ENCODE measurements at regions not wholly inside any gene's neighbourhood (a gene's known extent, or its start where the extent isn't known, plus 50 kb on each side); places are given as distances from the start of the nearest gene placed in this dataset.

GRCh38 chr12:132384916-132385774 is 55.8 kb upstream of the GALNT9 start:
- POLR2A ChIA-PET = no interaction called here
- H3K36me3 Mint-ChIP-seq = no peaks in the 10 kb centered on the region
- no peak overlapping the region for H3K4me3 Mint-ChIP-seq
- DNase-seq = no peak
- no peak overlapping the region for H3K27ac Mint-ChIP-seq
- no peaks in the 10 kb centered on the region for H3K4me1 Mint-ChIP-seq (ENCODE audit: low read depth)
- H3K27me3 Mint-ChIP-seq = peaks cover 18% of the 10 kb centered on the region
- CTCF ChIA-PET = no interaction called here
- intact Hi-C loops (cut with micrococcal nuclease) = no loop called here
- no peaks in the 10 kb centered on the region for H3K9me3 Mint-ChIP-seq

- CTCF ChIA-PET = interaction anchor here (0.9 to 1.4 kb wide), 2 partner anchors 180 to 227 kb away, joined by 3 to 6 read pairs; no protein-coding TSS in a partner anchor
- intact Hi-C loops (cut with micrococcal nuclease) = no loop called here
These were observed 51.3 kb upstream of the GALNT9 start for GRCh38 chr12:132380641-132381040.

GRCh38 chr12:132379996-132380395 is 50.6 kb upstream of the GALNT9 start:
- intact Hi-C loops (cut with micrococcal nuclease) = no loop called here
- POLR2A ChIA-PET = no interaction called here
- H3K36me3 Mint-ChIP-seq = no peaks in the 10 kb centered on the region
- H3K4me1 Mint-ChIP-seq (ENCODE audit: low read depth) = no peaks in the 10 kb centered on the region
- no peak overlapping the region for H3K4me3 Mint-ChIP-seq
- peaks cover 18% of the 10 kb centered on the region for H3K27me3 Mint-ChIP-seq
- H3K9me3 Mint-ChIP-seq = no peaks in the 10 kb centered on the region
- no peak for DNase-seq
- H3K27ac Mint-ChIP-seq = no peak overlapping the region
- CTCF ChIA-PET = no interaction called here

More at GRCh38 chr12:132380641-132381040, 51.3 kb upstream of the GALNT9 start:
- Mint-ChIP-seq H3K27ac (no peak overlapping the region), H3K27me3 (peaks cover 15% of the 10 kb centered on the region), H3K36me3 (no peaks in the 10 kb centered on the region), H3K4me3 (no peak overlapping the region), H3K9me3 (no peaks in the 10 kb centered on the region), H3K4me1 (ENCODE audit: low read depth) (no peaks in the 10 kb centered on the region)
- no peak for DNase-seq
- POLR2A ChIA-PET = no interaction called here

- intact Hi-C loops (cut with micrococcal nuclease) = no loop called here
- no peak for DNase-seq
- Mint-ChIP-seq H3K4me1 (ENCODE audit: low read depth) (no peaks in the 10 kb centered on the region), H3K9me3 (no peaks in the 10 kb centered on the region), H3K4me3 (no peak overlapping the region), H3K36me3 (no peaks in the 10 kb centered on the region), H3K27ac (no peak overlapping the region), H3K27me3 (peaks cover 21% of the 10 kb centered on the region)
- POLR2A ChIA-PET = no interaction called here
- CTCF ChIA-PET = no interaction called here
These were observed 50.2 kb upstream of the GALNT9 start for GRCh38 chr12:132379576-132379975.

Measured in activated CD4-positive, alpha-beta memory T cell treated with anti-CD3 and anti-CD28 coated beads for 36 hours (primary cell).